HEK293 (cell line): ENCODE measurements at regions not wholly inside any gene's neighbourhood (a gene's known extent, or its start where the extent isn't known, plus 50 kb on each side); places are given as distances from the start of the nearest gene placed in this dataset.
"Not testable (repeated sequence)": the region's sequence is repeated elsewhere in the genome, so short reads cannot be mapped to it uniquely, and the experiment has no call there.

Source experiments
- CTCF ChIA-PET: fragments of 350-600 bp; formaldehyde crosslinking; extraction: SDS; loops from one replicate; lab custom pipeline; 2021; ENCODE audit warnings: antibody characterized with exemption; lab: Yijun Ruan, JAX
- POLR2A ChIA-PET: fragments of 300-600 bp; formaldehyde crosslinking; extraction: SDS; loops from one replicate; lab custom pipeline; 2020; ENCODE audit warnings: antibody characterized with exemption, inconsistent platforms; lab: Yijun Ruan, JAX
- H3K27ac ChIP-seq: fragments of 200-500 bp; sonication (Bioruptor generic); 2 replicates; pipeline ENCODE4 v1.5.1; 2014; ENCODE audit warnings: low read depth, low read length, control low read depth, inconsistent platforms; ENCODE audit errors: extremely low read depth
- H3K36me3 ChIP-seq, 2 experiments: fragments of 200-500 bp in 1 of 2; sonication (Bioruptor generic) in 1 of 2; 1 replicate in 1 of 2; 2 replicates in 1 of 2; pipeline ENCODE4 v1.5.1; 2014 to 2017; ENCODE audit warnings: inconsistent platforms in 2 of 2, low read length in 2 of 2; ENCODE audit not compliant: control insufficient read depth in 2 of 2, insufficient read depth in 1 of 2
- H3K4me1 ChIP-seq: fragments of 200-500 bp; sonication (Bioruptor generic); 2 replicates; pipeline ENCODE4 v1.5.1; 2014; ENCODE audit warnings: mild to moderate bottlenecking, low read length, inconsistent platforms; ENCODE audit not compliant: control insufficient read depth, insufficient read depth
- H3K4me3 ChIP-seq: 2 replicates; pipeline ENCODE4 v1.5.1; 2011; ENCODE audit warnings: low read depth, mild to moderate bottlenecking, control low read depth, low read length, moderate library complexity
- H3K9me3 ChIP-seq: fragments of 200-500 bp; sonication (Bioruptor generic); 2 replicates; pipeline ENCODE4 v1.5.1; 2014; ENCODE audit warnings: low read depth, low read length, inconsistent platforms; ENCODE audit not compliant: control insufficient read depth, insufficient read depth
- EGR2 ChIP-seq: fragments of 450-650 bp; formaldehyde crosslinking; IDR thresholded peaks from 2 replicates; pipeline ENCODE4 v1.5.1; 2016; ENCODE audit warnings: low read depth, missing biosample characterization, missing genetic modification characterization
- HIC1 ChIP-seq: fragments of 450-650 bp; formaldehyde crosslinking; IDR thresholded peaks from 2 replicates; pipeline ENCODE4 v1.5.1; 2016; ENCODE audit warnings: missing biosample characterization, missing genetic modification characterization
- SALL2 ChIP-seq: fragments of 450-650 bp; formaldehyde crosslinking; IDR thresholded peaks from 2 replicates; pipeline ENCODE4 v1.5.0; 2017; ENCODE audit warnings: missing biosample characterization, mild to moderate bottlenecking, missing genetic modification characterization, borderline replicate concordance
- TRIM28 ChIP-seq: IDR thresholded peaks from 2 replicates; pipeline ENCODE4 v1.6.1; 2011; ENCODE audit warnings: low read length, control low read depth, borderline replicate concordance
- ZBTB1 ChIP-seq: fragments of 450-650 bp; formaldehyde crosslinking; IDR thresholded peaks from 2 replicates; pipeline ENCODE4 v1.5.1; 2016; ENCODE audit warnings: missing biosample characterization, missing genetic modification characterization
- ZBTB6 ChIP-seq: fragments of 450-650 bp; formaldehyde crosslinking; IDR thresholded peaks from 2 replicates; pipeline ENCODE4 v1.5.1; 2017; ENCODE audit warnings: missing biosample characterization, missing genetic modification characterization
- ZFHX2 ChIP-seq: fragments of 450-650 bp; formaldehyde crosslinking; conservative IDR thresholded peaks from 2 replicates; pipeline ENCODE4 v1.5.1; 2016; ENCODE audit warnings: missing biosample characterization, missing genetic modification characterization
- ZNF114 ChIP-seq: fragments of 450-650 bp; formaldehyde crosslinking; IDR thresholded peaks from 2 replicates; pipeline ENCODE4 v1.5.0; 2017; ENCODE audit warnings: missing biosample characterization, missing genetic modification characterization
- ZNF23 ChIP-seq: fragments of 450-650 bp; formaldehyde crosslinking; IDR thresholded peaks from 2 replicates; pipeline ENCODE4 v1.5.1; 2016; ENCODE audit warnings: missing biosample characterization, missing genetic modification characterization, borderline replicate concordance
- ZNF24 ChIP-seq: fragments of 450-650 bp; formaldehyde crosslinking; IDR thresholded peaks from 2 replicates; pipeline ENCODE4 v1.5.1; 2016; ENCODE audit warnings: missing biosample characterization, missing genetic modification characterization
- ZNF366 ChIP-seq: fragments of 450-650 bp; formaldehyde crosslinking; conservative IDR thresholded peaks from 2 replicates; pipeline ENCODE4 v1.5.1; 2016; ENCODE audit warnings: missing biosample characterization, missing genetic modification characterization
- ZNF426 ChIP-seq: fragments of 450-650 bp; formaldehyde crosslinking; IDR thresholded peaks from 2 replicates; pipeline ENCODE4 v1.5.1; 2017; ENCODE audit warnings: missing biosample characterization, missing genetic modification characterization, mild to moderate bottlenecking, inconsistent platforms, moderate library complexity
- ZNF488 ChIP-seq: fragments of 450-650 bp; formaldehyde crosslinking; IDR thresholded peaks from 2 replicates; pipeline ENCODE4 v1.5.1; 2016; ENCODE audit warnings: missing biosample characterization, missing genetic modification characterization
- ZNF624 ChIP-seq: fragments of 450-650 bp; formaldehyde crosslinking; IDR thresholded peaks from 2 replicates; pipeline ENCODE4 v1.5.1; 2017; ENCODE audit warnings: missing biosample characterization, missing genetic modification characterization
- ZNF704 ChIP-seq: fragments of 450-650 bp; formaldehyde crosslinking; IDR thresholded peaks from 2 replicates; pipeline ENCODE4 v1.5.1; 2016; ENCODE audit warnings: missing biosample characterization, missing genetic modification characterization

GRCh38 chr3:10649463-10649862 lies 144.1 kb upstream of the ATP2B2 start:
- POLR2A ChIA-PET, result not testable (repeated sequence)
- TF ChIP-seq ZFHX2 (peak; percentile 86), EGR2 (peak; percentile 95)

GRCh38 chr3:10651506-10651905 lies 146.1 kb upstream of the ATP2B2 start:
- H3K4me1 ChIP-seq, result no peaks in the 10 kb centered on the region
- POLR2A ChIA-PET, result no interaction called here
- peak; percentile 59 for TF ChIP-seq ZNF366
- no peak for TF ChIP-seq ZNF23

More at GRCh38 chr3:10649463-10649862, 144.1 kb upstream of the ATP2B2 start:
- H3K36me3 ChIP-seq, H3K4me3 ChIP-seq, H3K27ac ChIP-seq, H3K9me3 ChIP-seq, H3K4me1 ChIP-seq: not testable (repeated sequence)
- CTCF ChIA-PET, result interaction anchor here (0.5 kb wide), 1 partner anchor 40 kb away, joined by 4 read pairs; no protein-coding TSS in a partner anchor

GRCh38 chr3:10653241-10653640 lies 147.9 kb upstream of the ATP2B2 start:
- Histone ChIP-seq H3K36me3 (no peaks in the 10 kb centered on the region), H3K9me3 (no peaks in the 10 kb centered on the region), H3K27ac (no peak overlapping the region), H3K4me3 (no peak overlapping the region), H3K4me1 (no peaks in the 10 kb centered on the region)
- ChIA-PET POLR2A (no interaction called here), CTCF (interaction anchor here (0.6 to 1.4 kb wide), 2 partner anchors 86 to 220 kb away, joined by 3 to 5 read pairs; no protein-coding TSS in a partner anchor)
- TF ChIP-seq ZNF624 (tag by site-specific recombination) (no peak), ZNF426 (tag by site-specific recombination) (no peak), ZNF704 (no peak), ZBTB6 (tag by site-specific recombination) (no peak), TRIM28 (no peak), ZNF24 (no peak), ZNF488 (tag by site-specific recombination) (no peak), ZBTB1 (no peak), HIC1 (no peak), ZNF114 (no peak), SALL2 (tag by site-specific recombination) (no peak)

More at GRCh38 chr3:10651506-10651905, 146.1 kb upstream of the ATP2B2 start:
- CTCF ChIA-PET, result interaction anchor here (0.6 kb wide), 1 partner anchor 1071 kb away, joined by 3 read pairs; no protein-coding TSS in a partner anchor
- H3K36me3 ChIP-seq, result no peaks in the 10 kb centered on the region
- no peaks in the 10 kb centered on the region for H3K9me3 ChIP-seq
- H3K27ac ChIP-seq, result no peak overlapping the region
- no peak overlapping the region for H3K4me3 ChIP-seq
